ENCODE measurements at regions not wholly inside any gene's neighbourhood (a gene's known extent, or its start where the extent isn't known, plus 50 kb on each side); places are given as distances from the start of the nearest gene placed in this dataset.
"Not testable (repeated sequence)": the region's sequence is repeated elsewhere in the genome, so short reads cannot be mapped to it uniquely, and the experiment has no call there.

GRCh38 chr18:27540111-27540510 lies 355.0 kb upstream of the CHST9 start:
- DNase-seq (ENCODE audit: extremely low spot score, insufficient read length, low read depth) (no peak), FAIRE-seq (no peak)

GRCh38 chr18:27528925-27529521 lies 343.9 kb upstream of the CHST9 start:
- DNase-seq (ENCODE audit: extremely low spot score, insufficient read length, low read depth) = no peak
- FAIRE-seq = no peak

- FAIRE-seq = no peak
- DNase-seq (ENCODE audit: extremely low spot score, insufficient read length, low read depth) = no peak
Measured at GRCh38 chr18:27527856-27528255, 342.7 kb upstream of the CHST9 start.

GRCh38 chr18:27520401-27520800 lies 335.3 kb upstream of the CHST9 start:
- DNase-seq (ENCODE audit: extremely low spot score, insufficient read length, low read depth) = no peak
- FAIRE-seq = no peak

- not testable (repeated sequence) for FAIRE-seq; DNase-seq (ENCODE audit: extremely low spot score, insufficient read length, low read depth)
Measured at GRCh38 chr18:27510036-27510633, 325.0 kb upstream of the CHST9 start.

GRCh38 chr18:27501671-27502070 lies 316.6 kb upstream of the CHST9 start:
- no peak for FAIRE-seq
- DNase-seq (ENCODE audit: extremely low spot score, insufficient read length, low read depth) = no peak

- no peak for DNase-seq (ENCODE audit: extremely low spot score, insufficient read length, low read depth)
- FAIRE-seq = no peak
Measured at GRCh38 chr18:27500531-27500930, 315.4 kb upstream of the CHST9 start.

- FAIRE-seq (no peak), DNase-seq (ENCODE audit: extremely low spot score, insufficient read length, low read depth) (no peak)
Measured at GRCh38 chr18:27497246-27497645, 312.1 kb upstream of the CHST9 start.

- DNase-seq (ENCODE audit: extremely low spot score, insufficient read length, low read depth) (no peak), FAIRE-seq (no peak)
Measured at GRCh38 chr18:27493182-27493581, 308.1 kb upstream of the CHST9 start.

- DNase-seq (ENCODE audit: extremely low spot score, insufficient read length, low read depth) = no peak
- no peak for FAIRE-seq
Measured at GRCh38 chr18:27491772-27492171, 306.7 kb upstream of the CHST9 start.

GRCh38 chr18:27483276-27483675 lies 298.2 kb upstream of the CHST9 start:
- no peak for FAIRE-seq
- DNase-seq (ENCODE audit: extremely low spot score, insufficient read length, low read depth) = no peak

- DNase-seq (ENCODE audit: extremely low spot score, insufficient read length, low read depth) (no peak), FAIRE-seq (no peak)
Measured at GRCh38 chr18:27478459-27478858, 293.4 kb upstream of the CHST9 start.

GRCh38 chr18:27473318-27473717 lies 288.2 kb upstream of the CHST9 start:
- FAIRE-seq = no peak
- DNase-seq (ENCODE audit: extremely low spot score, insufficient read length, low read depth) = no peak

GRCh38 chr18:27467073-27467472 lies 282.0 kb upstream of the CHST9 start:
- DNase-seq (ENCODE audit: extremely low spot score, insufficient read length, low read depth) (no peak), FAIRE-seq (no peak)

- no peak for FAIRE-seq
- DNase-seq (ENCODE audit: extremely low spot score, insufficient read length, low read depth) = no peak
Measured at GRCh38 chr18:27461957-27462356, 276.8 kb upstream of the CHST9 start.

- DNase-seq (ENCODE audit: extremely low spot score, insufficient read length, low read depth) (no peak), FAIRE-seq (no peak)
Measured at GRCh38 chr18:27449104-27449503, 264.0 kb upstream of the CHST9 start.

- FAIRE-seq = no peak
Measured at GRCh38 chr18:27447930-27448329, 262.8 kb upstream of the CHST9 start.

GRCh38 chr18:27447451-27447881 lies 262.4 kb upstream of the CHST9 start:
- DNase-seq (ENCODE audit: extremely low spot score, insufficient read length, low read depth) = no peak
- no peak for FAIRE-seq

More at GRCh38 chr18:27447930-27448329, 262.8 kb upstream of the CHST9 start:
- DNase-seq (ENCODE audit: extremely low spot score, insufficient read length, low read depth) = no peak

- DNase-seq (ENCODE audit: extremely low spot score, insufficient read length, low read depth) = no peak
- FAIRE-seq = no peak
Measured at GRCh38 chr18:27430595-27430994, 245.5 kb upstream of the CHST9 start.

- DNase-seq (ENCODE audit: extremely low spot score, insufficient read length, low read depth) (no peak), FAIRE-seq (no peak)
Measured at GRCh38 chr18:27428716-27429475, 243.8 kb upstream of the CHST9 start.

- no peak for DNase-seq (ENCODE audit: extremely low spot score, insufficient read length, low read depth)
- no peak for FAIRE-seq
Measured at GRCh38 chr18:27428120-27428519, 243.0 kb upstream of the CHST9 start.

All from GM18507 (cell line).